Activated CD8-positive, alpha-beta T cell treated with anti-CD3 and anti-CD28 coated beads for 36 hours (primary cell): ENCODE measurements at regions not wholly inside any gene's neighbourhood (a gene's known extent, or its start where the extent isn't known, plus 50 kb on each side); places are given as distances from the start of the nearest gene placed in this dataset.

ENCODE experiments used
- ATAC-seq: fragments of 200-7000 bp; cut with Tn5 transposase; one replicate; pipeline ENCODE4 v1.10.0; 2021; ENCODE audit warnings: mild to moderate bottlenecking, moderate library complexity
- CTCF ChIA-PET: fragments of 350-600 bp; sonication (Branson Sonifier 250); formaldehyde crosslinking; loops from one replicate; lab custom pipeline; 2021; ENCODE audit warnings: antibody characterized with exemption; lab: Charles Lee
- POLR2A ChIA-PET: fragments of 350-600 bp; sonication (Branson Sonifier 250); formaldehyde crosslinking; loops from one replicate; lab custom pipeline; 2021; ENCODE audit warnings: antibody characterized with exemption; lab: Charles Lee
- DNase-seq: peaks from one replicate; pipeline ENCODE4 v3.0.0-alpha.2; 2020
- H3K27ac Mint-ChIP-seq: one replicate; pipeline ENCODE4 v1.8.0; 2021; ENCODE audit warnings: mild to moderate bottlenecking, mixed read lengths
- H3K27me3 Mint-ChIP-seq: one replicate; pipeline ENCODE4 v1.8.0; 2021; ENCODE audit warnings: mixed read lengths
- H3K36me3 Mint-ChIP-seq: one replicate; pipeline ENCODE4 v1.8.0; 2021; ENCODE audit warnings: low read depth, mixed read lengths
- H3K4me1 Mint-ChIP-seq: one replicate; pipeline ENCODE4 v1.8.0; 2021; ENCODE audit warnings: low read depth, mixed read lengths
- H3K4me3 Mint-ChIP-seq: one replicate; pipeline ENCODE4 v1.8.0; 2021; ENCODE audit warnings: mild to moderate bottlenecking, moderate library complexity, mixed read lengths
- H3K9me3 Mint-ChIP-seq: one replicate; pipeline ENCODE4 v1.8.0; 2021; ENCODE audit warnings: mixed read lengths
- intact Hi-C: fragments of 100-400 bp; cut with micrococcal nuclease; formaldehyde crosslinking; loops from one replicate; pipeline ENCODE4 v1.10.0; 2022
- TF ChIP-seq, protein P1 (sequence below): fragments of 200-600 bp; IDR thresholded peaks from one replicate; pipeline ENCODE4 v1.8.0; 2022; ENCODE audit warnings: antibody characterized with exemption, mild to moderate bottlenecking

DNA sequence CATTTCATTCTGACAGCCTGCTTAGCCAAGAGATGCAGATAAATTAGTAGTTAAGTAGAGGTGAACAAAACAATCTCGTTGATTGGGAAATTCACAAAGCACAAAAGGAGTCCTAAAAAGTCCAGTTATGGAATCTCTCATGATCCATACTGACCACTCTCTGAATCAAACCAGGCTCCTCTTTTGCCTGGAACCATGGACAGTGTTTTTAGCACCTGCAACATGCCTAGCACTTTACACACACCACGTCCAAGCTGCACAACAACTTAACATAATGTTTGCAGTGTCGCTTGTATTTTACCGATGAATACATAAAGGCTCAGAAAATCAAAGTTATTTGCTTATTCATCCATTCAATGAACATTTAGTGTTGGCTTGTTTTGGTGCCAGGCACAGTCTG lies 101.8 kb upstream of the ST8SIA2 start:
- Mint-ChIP-seq H3K4me1 (peaks cover 5% of the 10 kb centered on the region), H3K27me3 (peaks cover 13% of the 10 kb centered on the region), H3K9me3 (no peaks in the 10 kb centered on the region), H3K4me3 (no peak overlapping the region), H3K36me3 (no peaks in the 10 kb centered on the region), H3K27ac (no peak overlapping the region)
- no peak for DNase-seq
- TF ChIP-seq, protein P1, sequence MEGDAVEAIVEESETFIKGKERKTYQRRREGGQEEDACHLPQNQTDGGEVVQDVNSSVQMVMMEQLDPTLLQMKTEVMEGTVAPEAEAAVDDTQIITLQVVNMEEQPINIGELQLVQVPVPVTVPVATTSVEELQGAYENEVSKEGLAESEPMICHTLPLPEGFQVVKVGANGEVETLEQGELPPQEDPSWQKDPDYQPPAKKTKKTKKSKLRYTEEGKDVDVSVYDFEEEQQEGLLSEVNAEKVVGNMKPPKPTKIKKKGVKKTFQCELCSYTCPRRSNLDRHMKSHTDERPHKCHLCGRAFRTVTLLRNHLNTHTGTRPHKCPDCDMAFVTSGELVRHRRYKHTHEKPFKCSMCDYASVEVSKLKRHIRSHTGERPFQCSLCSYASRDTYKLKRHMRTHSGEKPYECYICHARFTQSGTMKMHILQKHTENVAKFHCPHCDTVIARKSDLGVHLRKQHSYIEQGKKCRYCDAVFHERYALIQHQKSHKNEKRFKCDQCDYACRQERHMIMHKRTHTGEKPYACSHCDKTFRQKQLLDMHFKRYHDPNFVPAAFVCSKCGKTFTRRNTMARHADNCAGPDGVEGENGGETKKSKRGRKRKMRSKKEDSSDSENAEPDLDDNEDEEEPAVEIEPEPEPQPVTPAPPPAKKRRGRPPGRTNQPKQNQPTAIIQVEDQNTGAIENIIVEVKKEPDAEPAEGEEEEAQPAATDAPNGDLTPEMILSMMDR: no peak
- no peak for ATAC-seq
- intact Hi-C loops: no loop called here
- ChIA-PET POLR2A (no interaction called here), CTCF (no interaction called here)

DNA sequence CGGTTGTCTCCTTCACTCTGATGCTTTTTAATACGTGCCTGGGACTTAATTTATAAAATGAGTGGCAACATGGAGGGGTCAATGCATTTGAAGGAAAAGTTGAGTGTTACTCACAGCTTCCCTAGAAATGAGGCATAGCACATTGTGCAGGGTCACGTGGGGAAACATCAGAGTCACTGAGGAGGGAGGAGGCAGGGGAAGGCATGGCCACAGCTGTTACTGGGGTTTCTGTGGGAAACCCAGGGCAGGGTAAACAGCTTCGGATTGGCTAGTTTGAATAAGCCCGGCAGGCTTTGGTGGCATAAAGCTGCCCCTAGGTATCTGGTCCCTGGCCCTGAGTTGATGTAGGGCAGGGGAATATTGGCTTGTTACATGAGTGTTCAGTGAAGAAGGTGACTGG lies 98.9 kb upstream of the ST8SIA2 start:
- H3K4me1 Mint-ChIP-seq: no peaks in the 10 kb centered on the region

DNA sequence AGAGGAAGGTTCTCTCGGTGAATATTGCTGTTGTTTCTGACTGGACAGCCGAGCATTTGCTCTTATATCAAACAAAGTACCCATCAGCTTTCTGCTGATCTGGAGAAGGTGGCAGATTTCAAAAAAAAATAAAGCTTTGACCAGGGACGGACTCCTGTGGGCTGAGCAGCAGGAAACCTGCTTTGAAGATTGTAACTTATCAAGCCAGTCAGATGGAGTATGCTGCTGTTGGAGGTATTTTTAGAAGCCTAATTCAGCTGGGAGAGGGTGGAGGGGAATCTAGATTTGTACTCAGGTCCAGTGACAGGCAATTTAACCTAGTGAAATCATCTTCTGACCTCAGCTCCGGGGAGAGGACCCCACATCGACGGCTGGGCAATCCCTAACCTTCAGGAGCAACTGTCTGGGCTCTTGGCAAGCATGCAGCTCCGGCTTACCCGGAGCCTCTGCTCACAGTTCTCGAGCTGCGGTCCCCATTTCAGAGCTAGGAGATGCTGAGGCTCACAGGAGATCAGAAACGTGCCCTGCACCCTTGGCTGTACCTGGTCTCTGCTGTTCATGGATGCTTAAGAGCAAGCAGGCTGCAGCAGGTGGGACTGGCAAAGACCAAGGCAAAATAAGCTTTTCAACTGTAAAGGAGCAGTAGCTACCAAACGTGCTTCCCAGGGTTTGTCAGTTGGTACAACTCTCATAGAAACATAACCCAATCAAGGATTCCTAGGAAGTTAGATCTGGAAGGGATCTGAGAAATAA lies 89.3 kb upstream of the ST8SIA2 start:
- ChIA-PET CTCF (interaction anchor here (0.6 kb wide), 1 partner anchor 439 kb away, joined by 4 read pairs; no protein-coding TSS in a partner anchor), POLR2A (no interaction called here)
- H3K4me3 Mint-ChIP-seq: no peak overlapping the region
- intact Hi-C loops: no loop called here
- peaks cover 14% of the 10 kb centered on the region for H3K27me3 Mint-ChIP-seq
- no peak for ATAC-seq
- no peak overlapping the region for H3K27ac Mint-ChIP-seq
- H3K36me3 Mint-ChIP-seq: no peaks in the 10 kb centered on the region
- no peaks in the 10 kb centered on the region for H3K9me3 Mint-ChIP-seq
- TF ChIP-seq, protein P1: no peak
- no peaks in the 10 kb centered on the region for H3K4me1 Mint-ChIP-seq
- DNase-seq: no peak

More for the DNA sequence above, 98.9 kb upstream of the ST8SIA2 start:
- Mint-ChIP-seq H3K9me3 (no peaks in the 10 kb centered on the region), H3K27ac (no peak overlapping the region), H3K36me3 (no peaks in the 10 kb centered on the region), H3K4me3 (no peak overlapping the region), H3K27me3 (peaks cover 13% of the 10 kb centered on the region)
- intact Hi-C loops: no loop called here
- TF ChIP-seq, protein P1: no peak
- ATAC-seq (no peak), DNase-seq (no peak)
- CTCF ChIA-PET: no interaction called here
- POLR2A ChIA-PET: no interaction called here

DNA sequence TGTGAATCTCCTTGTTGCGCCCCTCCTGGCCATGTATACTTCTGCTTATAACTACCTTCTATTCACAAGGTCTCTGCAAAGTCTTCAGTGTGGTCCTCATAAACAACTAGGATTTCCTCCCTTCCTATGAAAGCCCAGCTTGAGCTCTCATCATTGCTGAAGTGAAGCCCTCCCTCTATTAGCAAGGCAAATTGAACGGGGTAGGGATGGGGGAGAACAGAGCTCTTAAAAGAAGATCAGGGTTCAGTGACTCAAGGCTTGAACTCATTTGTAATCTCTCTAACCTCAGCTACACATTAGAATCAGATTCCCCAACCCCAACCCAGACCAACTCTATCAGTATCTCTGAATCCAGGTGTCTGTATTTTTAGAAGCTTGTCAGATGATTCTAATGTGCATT lies 88.3 kb upstream of the ST8SIA2 start:
- Mint-ChIP-seq H3K9me3 (no peaks in the 10 kb centered on the region), H3K4me1 (no peaks in the 10 kb centered on the region), H3K4me3 (no peak overlapping the region), H3K27ac (no peak overlapping the region), H3K36me3 (no peaks in the 10 kb centered on the region), H3K27me3 (peaks cover 14% of the 10 kb centered on the region)
- ChIA-PET CTCF (no interaction called here), POLR2A (no interaction called here)
- no peak for DNase-seq
- no peak for ATAC-seq
- intact Hi-C loops: no loop called here
- TF ChIP-seq, protein P1: no peak

DNA sequence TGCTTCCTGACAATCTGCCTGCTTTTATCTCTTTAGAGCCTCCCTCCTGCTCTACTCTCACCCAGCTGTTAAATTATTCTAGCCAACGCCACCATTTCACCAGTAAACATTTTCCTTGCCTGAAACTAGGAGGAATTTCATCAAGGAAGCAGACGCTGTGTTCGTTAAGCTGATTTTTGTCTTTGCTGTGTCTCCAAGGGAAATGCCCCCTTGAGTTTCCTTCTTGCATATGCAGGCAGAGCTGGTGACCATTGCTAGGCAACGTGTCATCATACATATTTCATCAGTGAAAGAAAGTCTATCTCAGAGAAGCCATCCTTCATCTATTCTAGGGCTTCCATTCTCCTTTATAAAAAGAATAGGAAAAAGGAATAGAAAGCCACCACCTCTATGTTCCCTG lies 87.0 kb upstream of the ST8SIA2 start:
- Mint-ChIP-seq H3K4me3 (no peak overlapping the region), H3K27me3 (peaks cover 14% of the 10 kb centered on the region), H3K9me3 (no peaks in the 10 kb centered on the region), H3K27ac (no peak overlapping the region), H3K4me1 (no peaks in the 10 kb centered on the region), H3K36me3 (no peaks in the 10 kb centered on the region)
- no peak for DNase-seq
- POLR2A ChIA-PET: no interaction called here
- TF ChIP-seq, protein P1: no peak
- no peak for ATAC-seq
- intact Hi-C loops: no loop called here
- CTCF ChIA-PET: no interaction called here
